ENCODE measurements at regions not wholly inside any gene's neighbourhood (a gene's known extent, or its start where the extent isn't known, plus 50 kb on each side); places are given as distances from the start of the nearest gene placed in this dataset.

- no peak for ATAC-seq (ENCODE audit: low read depth)
- Histone ChIP-seq H3K23ac (ENCODE audit: low read depth, low read length) (no peak overlapping the region), H2BK15ac (ENCODE audit: low read depth, low read length) (no peak overlapping the region), H3K9ac (ENCODE audit: low read depth, low read length) (no peak overlapping the region), H3K18ac (ENCODE audit: low read depth, low read length) (no peak overlapping the region), H2AK5ac (ENCODE audit: low read depth, low read length) (no peak overlapping the region), H3K4me2 (ENCODE audit: low read depth, low read length) (no peak overlapping the region), H2AK9ac (replicated peaks; ENCODE audit: low read depth, low read length, poor library complexity) (no peak overlapping the region), H3K36me3 (ENCODE audit: control insufficient read depth, insufficient read depth, low read length) (no peaks in the 10 kb centered on the region), H3K56ac (ENCODE audit: extremely low read depth, insufficient read depth, low read length) (no peak overlapping the region), H3K9me3 (ENCODE audit: control insufficient read depth, insufficient read depth, low read length) (peaks cover 2% of the 10 kb centered on the region; the same call in 1 of the 2 replicates), H2AFZ (replicated peaks; ENCODE audit: low read length, poor library complexity) (no peak overlapping the region), H3K14ac (replicated peaks; ENCODE audit: low read depth, low read length) (no peak overlapping the region), H3K4me1 (ENCODE audit: control insufficient read depth, insufficient read depth, low read length) (no peaks in the 10 kb centered on the region; the same call in 1 of the 2 replicates), H3K4ac (ENCODE audit: low read depth, low read length) (no peak overlapping the region), H3K9me1 (ENCODE audit: insufficient read depth, low read length) (no peaks in the 10 kb centered on the region), H2BK20ac (ENCODE audit: low read depth, low read length) (no peak overlapping the region), H3K27me3 (ENCODE audit: control insufficient read depth, insufficient read depth, low read length) (peaks cover 14% of the 10 kb centered on the region), H2BK120ac (ENCODE audit: low read depth, low read length) (no peak overlapping the region), H3K79me1 (ENCODE audit: low read depth in 1 of 2, low read length in 2 of 2) (no peaks in the 10 kb centered on the region), H3K27ac (ENCODE audit: insufficient read depth, low read length) (no peak overlapping the region), H3K4me3 (ENCODE audit: insufficient read depth, low read depth, low read length) (no peak overlapping the region), H4K20me1 (ENCODE audit: insufficient read depth, low read length) (no peaks in the 10 kb centered on the region), H4K8ac (ENCODE audit: low read depth in 2 of 2, low read length in 2 of 2) (no peak overlapping the region), H2BK5ac (ENCODE audit: low read depth, low read length, poor library complexity, severe bottlenecking) (no peak overlapping the region), H4K91ac (ENCODE audit: insufficient read depth, low read depth, low read length) (no peak overlapping the region), H4K5ac (ENCODE audit: low read depth, low read length) (no peak overlapping the region)
- no peak for TF ChIP-seq POLR2A (IDR thresholded peaks at IDR 0.05; ENCODE audit: low read depth, low read length)
- no peak for TF ChIP-seq FOS (IDR thresholded peaks at IDR 0.05; ENCODE audit: low read depth, low read length)
- no peak for TF ChIP-seq MAFK (IDR thresholded peaks at IDR 0.05; ENCODE audit: low read depth, low read length)
- TF ChIP-seq CHD1 (IDR thresholded peaks at IDR 0.05; ENCODE audit: low read depth, low read length) = no peak
- no peak for TF ChIP-seq BHLHE40 (IDR thresholded peaks at IDR 0.05; ENCODE audit: low read depth, low read length)
- no peak for TF ChIP-seq USF2 (IDR thresholded peaks at IDR 0.05; ENCODE audit: low read depth, low read length)
- TF ChIP-seq CTCF (conservative IDR thresholded peaks at IDR 0.05; ENCODE audit: low read depth, low read length) = no peak
- no peak for TF ChIP-seq CEBPB (IDR thresholded peaks at IDR 0.05; ENCODE audit: low read depth, low read length)
- no peak for TF ChIP-seq RCOR1 (IDR thresholded peaks at IDR 0.05; ENCODE audit: insufficient replicate concordance, low read length)
- no peak for TF ChIP-seq RFX5 (IDR thresholded peaks at IDR 0.05; ENCODE audit: low read depth, low read length)
- TF ChIP-seq RAD21 (IDR thresholded peaks at IDR 0.05; ENCODE audit: low read length) = no peak
- no peak for TF ChIP-seq MAZ (IDR thresholded peaks at IDR 0.05; ENCODE audit: borderline replicate concordance, low read depth, low read length)
- no peak for TF ChIP-seq NFE2L2 (IDR thresholded peaks at IDR 0.05; ENCODE audit: low read depth, low read length)
- TF ChIP-seq MXI1 (IDR thresholded peaks at IDR 0.05; ENCODE audit: borderline replicate concordance, low read depth, low read length) = no peak
- no peak for TF ChIP-seq ELK1 (IDR thresholded peaks at IDR 0.05; ENCODE audit: borderline replicate concordance, low read depth, low read length)
- WGBS, 2 experiments (ENCODE audit: extremely low coverage in 2 of 2, insufficient read length in 1 of 2) = 100% methylated on average over 1 of the region's 9 CpGs; no CpG with 5 or more reads in 1 of the 2 experiments
- BruUV-seq (replicated peaks) = no TSS peak
- POLR2A ChIA-PET (ENCODE audit: unreplicated experiment) = no interaction called here
- CTCF ChIA-PET = no interaction called here
- in situ Hi-C loops (cut with MboI; ENCODE audit: low sequenced_read_pairs) = no loop called here
- DNase-seq = no peak
- intact Hi-C loops (cut with micrococcal nuclease) = no loop called here
- dilution Hi-C loops (cut with HindIII; ENCODE audit: low sequenced_read_pairs, unreplicated experiment) = no loop called here
Observed at GRCh38 chrX:39985071-39985470, 112.7 kb downstream of the BCOR start.

Data from IMR-90 (cell line).